IPS-20b (cell line): ENCODE measurements at regions not wholly inside any gene's neighbourhood (a gene's known extent, or its start where the extent isn't known, plus 50 kb on each side); places are given as distances from the start of the nearest gene placed in this dataset.
"Not testable (repeated sequence)": the region's sequence is repeated elsewhere in the genome, so short reads cannot be mapped to it uniquely, and the experiment has no call there.

Experiments
- H3K27ac ChIP-seq: one replicate; pipeline ENCODE4 v1.5.1; 2013; ENCODE audit warnings: low read length
- H3K27me3 ChIP-seq: 2 replicates; pipeline ENCODE4 v1.6.1; 2013; ENCODE audit warnings: mild to moderate bottlenecking, low read length, inconsistent platforms; ENCODE audit not compliant: insufficient read depth
- H3K36me3 ChIP-seq: 2 replicates; pipeline ENCODE4 v1.6.1; 2013; ENCODE audit warnings: low read depth, mild to moderate bottlenecking, inconsistent platforms, low read length, moderate library complexity; ENCODE audit not compliant: insufficient read depth
- H3K4me1 ChIP-seq: 2 replicates; pipeline ENCODE4 v1.6.1; 2013; ENCODE audit warnings: mild to moderate bottlenecking, control low read depth, inconsistent platforms, low read length, moderate library complexity; ENCODE audit not compliant: insufficient read depth
- H3K4me3 ChIP-seq: 2 replicates; pipeline ENCODE4 v1.5.1; 2013; ENCODE audit warnings: mild to moderate bottlenecking, low read length, inconsistent platforms
- H3K9ac ChIP-seq: 2 replicates; pipeline ENCODE4 v1.6.1; 2013; ENCODE audit warnings: low read depth, mild to moderate bottlenecking, inconsistent platforms, low read length, moderate library complexity
- H3K9me3 ChIP-seq: 2 replicates; pipeline ENCODE4 v1.6.1; 2013; ENCODE audit warnings: mild to moderate bottlenecking, low read depth, low read length, inconsistent platforms; ENCODE audit not compliant: insufficient read depth

DNA sequence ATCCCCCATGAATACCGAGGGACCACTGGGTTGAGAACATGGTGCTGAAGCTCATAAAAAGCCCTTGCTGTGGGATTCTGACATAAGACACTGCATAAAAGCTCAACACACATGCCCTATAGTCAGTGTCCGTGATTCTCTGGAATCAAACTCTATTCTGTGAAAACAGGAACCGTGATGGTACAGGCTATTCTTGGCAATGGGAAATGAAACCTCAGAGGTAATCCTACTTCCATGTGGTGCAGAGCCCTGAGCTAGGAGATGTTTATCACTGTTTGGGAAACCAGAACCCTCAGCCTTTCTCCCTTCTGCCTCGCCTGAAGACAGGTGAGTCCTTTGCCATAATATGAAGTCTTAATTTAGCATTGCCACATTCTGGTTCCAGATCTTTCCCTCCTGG lies 80.8 kb upstream of the PRSS1 start:
- no peaks in the 10 kb centered on the region for H3K27me3 ChIP-seq
- H3K9ac ChIP-seq: no peak overlapping the region
- no peak overlapping the region for H3K4me3 ChIP-seq
- H3K36me3 ChIP-seq: no peaks in the 10 kb centered on the region
- no peaks in the 10 kb centered on the region for H3K9me3 ChIP-seq
- H3K4me1 ChIP-seq: no peaks in the 10 kb centered on the region
- H3K27ac ChIP-seq: no peak overlapping the region

DNA sequence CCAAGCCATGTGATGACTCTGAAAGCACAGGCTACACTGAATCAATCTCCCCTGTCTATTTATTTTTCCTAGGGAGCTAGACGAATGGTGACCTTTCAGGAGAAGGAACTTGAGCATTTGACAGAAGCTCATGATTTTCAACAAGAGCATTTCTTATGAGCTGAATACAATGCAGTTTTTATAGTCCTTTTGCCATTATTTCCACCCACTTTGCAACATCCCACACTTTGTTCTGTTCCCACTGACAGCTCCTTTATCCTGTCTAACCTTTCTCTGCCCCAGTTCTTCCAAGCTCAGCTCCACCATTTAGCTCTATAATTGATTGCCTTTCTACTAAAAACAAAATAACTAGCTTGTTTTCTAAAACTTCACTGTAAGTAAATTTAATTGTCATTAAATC lies 91.9 kb upstream of the PRSS1 start:
- no peak overlapping the region for H3K9ac ChIP-seq
- H3K36me3 ChIP-seq: no peaks in the 10 kb centered on the region
- no peaks in the 10 kb centered on the region for H3K27me3 ChIP-seq
- no peaks in the 10 kb centered on the region for H3K9me3 ChIP-seq
- no peak overlapping the region for H3K4me3 ChIP-seq
- no peaks in the 10 kb centered on the region for H3K4me1 ChIP-seq
- H3K27ac ChIP-seq: no peak overlapping the region

- Histone ChIP-seq H3K4me1 (no peaks in the 10 kb centered on the region), H3K27me3 (no peaks in the 10 kb centered on the region), H3K9me3 (no peaks in the 10 kb centered on the region), H3K4me3 (no peak overlapping the region), H3K9ac (no peak overlapping the region), H3K36me3 (no peaks in the 10 kb centered on the region), H3K27ac (no peak overlapping the region)
Measured at GRCh38 chr7:142654398-142654797, 94.9 kb upstream of the PRSS1 start.

DNA sequence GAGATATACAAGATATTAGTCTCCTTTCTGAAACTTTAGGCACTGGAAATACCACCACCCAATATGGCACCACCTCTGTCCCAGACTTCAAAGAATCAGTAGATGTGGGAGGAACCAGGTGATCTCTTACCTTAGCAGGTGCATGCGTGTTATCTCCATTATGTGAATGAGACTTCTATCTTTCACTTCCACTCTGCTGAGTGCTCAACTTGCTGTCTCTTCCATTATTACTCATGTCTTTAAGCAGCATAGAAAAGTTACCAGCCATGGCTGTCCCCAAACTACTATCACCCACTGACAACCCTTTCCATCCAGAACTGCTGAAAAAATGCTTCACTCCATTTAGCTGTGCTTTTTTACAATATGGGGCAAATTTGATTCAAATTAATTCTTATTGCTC lies 101.5 kb upstream of the PRSS1 start:
- Histone ChIP-seq H3K9ac (no peak overlapping the region), H3K9me3 (no peaks in the 10 kb centered on the region), H3K4me3 (no peak overlapping the region), H3K36me3 (no peaks in the 10 kb centered on the region), H3K4me1 (no peaks in the 10 kb centered on the region), H3K27me3 (no peaks in the 10 kb centered on the region), H3K27ac (no peak overlapping the region)

GRCh38 chr7:142646386-142647140 lies 102.7 kb upstream of the PRSS1 start:
- Histone ChIP-seq H3K9ac (no peak overlapping the region), H3K27me3 (no peaks in the 10 kb centered on the region), H3K27ac (no peak overlapping the region), H3K4me1 (no peaks in the 10 kb centered on the region), H3K4me3 (no peak overlapping the region), H3K9me3 (no peaks in the 10 kb centered on the region), H3K36me3 (no peaks in the 10 kb centered on the region)

- Histone ChIP-seq H3K9ac (no peak overlapping the region), H3K36me3 (no peaks in the 10 kb centered on the region), H3K27ac (no peak overlapping the region), H3K27me3 (no peaks in the 10 kb centered on the region), H3K4me3 (no peak overlapping the region), H3K4me1 (no peaks in the 10 kb centered on the region), H3K9me3 (no peaks in the 10 kb centered on the region)
Measured at GRCh38 chr7:142645777-142646176, 103.5 kb upstream of the PRSS1 start.

GRCh38 chr7:142642316-142642715 lies 107.0 kb upstream of the PRSS1 start:
- Histone ChIP-seq H3K36me3 (no peaks in the 10 kb centered on the region), H3K9me3 (no peaks in the 10 kb centered on the region), H3K27me3 (no peaks in the 10 kb centered on the region), H3K4me1 (no peaks in the 10 kb centered on the region), H3K9ac (no peak overlapping the region), H3K4me3 (no peak overlapping the region), H3K27ac (no peak overlapping the region)

DNA sequence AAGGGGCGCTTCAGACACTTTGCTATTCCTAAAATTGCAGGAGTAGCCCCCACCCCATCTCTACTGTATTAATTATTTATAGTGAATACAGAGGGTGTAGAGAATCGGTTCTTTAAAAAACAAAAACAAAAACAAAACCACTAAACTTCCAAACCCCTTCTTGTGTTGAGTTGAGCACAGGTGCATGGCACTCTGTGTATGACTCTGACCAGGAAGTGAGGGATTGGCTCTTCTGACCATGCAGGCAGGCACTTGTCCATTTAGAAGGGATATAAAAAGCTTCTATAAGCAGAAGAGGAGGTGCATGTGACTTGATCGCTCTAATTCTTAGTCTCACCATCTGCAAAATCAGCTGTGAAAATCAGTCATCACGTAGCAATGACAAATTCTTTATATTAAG lies 108.0 kb upstream of the PRSS1 start:
- not testable (repeated sequence) for H3K27me3 ChIP-seq, H3K9ac ChIP-seq, H3K4me3 ChIP-seq, H3K4me1 ChIP-seq, H3K27ac ChIP-seq, H3K9me3 ChIP-seq, H3K36me3 ChIP-seq

- H3K36me3 ChIP-seq: no peaks in the 10 kb centered on the region
- no peaks in the 10 kb centered on the region for H3K27me3 ChIP-seq
- no peak overlapping the region for H3K4me3 ChIP-seq
- H3K4me1 ChIP-seq: no peaks in the 10 kb centered on the region
- H3K9ac ChIP-seq: no peak overlapping the region
- no peak overlapping the region for H3K27ac ChIP-seq
- H3K9me3 ChIP-seq: no peaks in the 10 kb centered on the region
Measured at GRCh38 chr7:142638581-142638980, 110.7 kb upstream of the PRSS1 start.

DNA sequence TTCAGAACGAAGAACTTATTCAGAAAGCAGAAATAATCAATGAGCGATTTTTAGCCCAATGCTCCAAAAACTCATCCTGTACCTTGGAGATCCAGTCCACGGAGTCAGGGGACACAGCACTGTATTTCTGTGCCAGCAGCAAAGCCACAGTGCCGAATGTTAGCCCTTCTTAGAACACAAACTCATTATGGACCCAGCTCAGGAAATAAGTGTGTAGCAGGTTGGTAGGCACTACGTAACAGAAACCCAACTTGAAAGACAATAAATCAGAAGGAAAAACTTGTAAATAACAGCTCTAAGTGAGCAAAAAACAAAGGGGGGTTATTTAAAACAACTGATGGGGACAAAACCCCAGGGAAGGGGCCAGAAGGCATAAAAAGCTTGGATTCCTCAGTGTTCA lies 112.0 kb upstream of the PRSS1 start:
- Histone ChIP-seq H3K9ac (no peak overlapping the region), H3K36me3 (no peaks in the 10 kb centered on the region), H3K27me3 (peaks cover 2% of the 10 kb centered on the region), H3K9me3 (no peaks in the 10 kb centered on the region), H3K4me1 (no peaks in the 10 kb centered on the region), H3K4me3 (no peak overlapping the region), H3K27ac (no peak overlapping the region)

GRCh38 chr7:142636751-142637150 lies 112.5 kb upstream of the PRSS1 start:
- H3K9ac ChIP-seq: no peak overlapping the region
- peaks cover 6% of the 10 kb centered on the region for H3K27me3 ChIP-seq
- H3K9me3 ChIP-seq: no peaks in the 10 kb centered on the region
- H3K27ac ChIP-seq: no peak overlapping the region
- H3K4me1 ChIP-seq: no peaks in the 10 kb centered on the region
- no peak overlapping the region for H3K4me3 ChIP-seq
- H3K36me3 ChIP-seq: no peaks in the 10 kb centered on the region

DNA sequence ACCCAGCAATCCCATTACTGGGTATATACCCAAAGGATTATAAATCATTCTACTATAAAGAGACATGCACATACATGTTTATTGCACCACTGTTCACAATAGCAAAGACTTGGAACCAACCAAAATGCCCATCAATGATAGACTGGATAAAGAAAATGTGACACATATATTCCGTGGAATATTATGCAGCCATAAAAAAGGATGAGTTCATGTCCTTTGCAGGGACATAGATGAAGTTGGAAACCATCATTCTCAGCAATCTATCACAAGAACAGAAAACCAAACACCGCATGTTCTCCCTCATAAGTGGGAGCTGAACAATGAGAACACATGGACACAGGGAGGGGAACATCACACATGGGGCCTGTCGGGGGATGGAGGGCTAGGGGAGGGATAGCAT lies 113.2 kb upstream of the PRSS1 start:
- H3K27ac ChIP-seq, H3K4me3 ChIP-seq, H3K9ac ChIP-seq, H3K9me3 ChIP-seq, H3K4me1 ChIP-seq, H3K36me3 ChIP-seq, H3K27me3 ChIP-seq: not testable (repeated sequence)
